ENCODE measurements at regions not wholly inside any gene's neighbourhood (a gene's known extent, or its start where the extent isn't known, plus 50 kb on each side); places are given as distances from the start of the nearest gene placed in this dataset.

DNA sequence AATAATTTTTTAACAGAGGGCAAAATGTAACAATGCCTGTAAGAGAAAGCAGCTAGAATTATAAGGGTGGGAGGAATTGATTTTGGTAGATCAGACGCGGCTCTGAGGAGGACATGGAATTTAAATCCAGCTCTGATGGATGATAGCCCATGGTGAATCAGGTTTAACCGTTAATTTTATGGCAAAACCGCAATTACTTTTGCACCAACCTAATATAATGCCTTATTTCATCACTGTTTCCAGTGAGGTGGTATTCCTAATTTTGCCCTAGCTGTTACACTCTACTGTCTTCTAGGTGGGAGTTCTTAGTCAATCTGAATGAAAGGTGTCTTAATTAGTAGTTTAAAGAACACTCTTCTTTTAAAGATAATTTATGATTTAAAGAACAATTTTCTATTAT is 198.3 kb upstream of the SMLR1 start:
- TF ChIP-seq, protein P1, sequence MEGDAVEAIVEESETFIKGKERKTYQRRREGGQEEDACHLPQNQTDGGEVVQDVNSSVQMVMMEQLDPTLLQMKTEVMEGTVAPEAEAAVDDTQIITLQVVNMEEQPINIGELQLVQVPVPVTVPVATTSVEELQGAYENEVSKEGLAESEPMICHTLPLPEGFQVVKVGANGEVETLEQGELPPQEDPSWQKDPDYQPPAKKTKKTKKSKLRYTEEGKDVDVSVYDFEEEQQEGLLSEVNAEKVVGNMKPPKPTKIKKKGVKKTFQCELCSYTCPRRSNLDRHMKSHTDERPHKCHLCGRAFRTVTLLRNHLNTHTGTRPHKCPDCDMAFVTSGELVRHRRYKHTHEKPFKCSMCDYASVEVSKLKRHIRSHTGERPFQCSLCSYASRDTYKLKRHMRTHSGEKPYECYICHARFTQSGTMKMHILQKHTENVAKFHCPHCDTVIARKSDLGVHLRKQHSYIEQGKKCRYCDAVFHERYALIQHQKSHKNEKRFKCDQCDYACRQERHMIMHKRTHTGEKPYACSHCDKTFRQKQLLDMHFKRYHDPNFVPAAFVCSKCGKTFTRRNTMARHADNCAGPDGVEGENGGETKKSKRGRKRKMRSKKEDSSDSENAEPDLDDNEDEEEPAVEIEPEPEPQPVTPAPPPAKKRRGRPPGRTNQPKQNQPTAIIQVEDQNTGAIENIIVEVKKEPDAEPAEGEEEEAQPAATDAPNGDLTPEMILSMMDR (conservative IDR thresholded peaks at IDR 0.05; ENCODE audit: low read depth, low read length), result no peak
- no peak for TF ChIP-seq EZH2 (IDR thresholded peaks at IDR 0.05; ENCODE audit: low read length, unreplicated experiment)
- TF ChIP-seq EZH2phosphoT487 (IDR thresholded peaks at IDR 0.05; ENCODE audit: borderline replicate concordance, low read length), result no peak

Measured in PC-3 (cell line).